ENCODE measurements at regions not wholly inside any gene's neighbourhood (a gene's known extent, or its start where the extent isn't known, plus 50 kb on each side); places are given as distances from the start of the nearest gene placed in this dataset.

- H3K4me3 ChIP-seq (ENCODE audit: low read depth, low read length): no peak overlapping the region
- DNase-seq (ENCODE audit: low read depth): no peak
- no peak for TF ChIP-seq CTCF (IDR thresholded peaks at IDR 0.05; ENCODE audit: insufficient read depth, low read length)
These were observed 80.2 kb upstream of the GADD45A start for GRCh38 chr1:67604778-67605177.

- H3K4me3 ChIP-seq (ENCODE audit: low read depth, low read length): no peak overlapping the region
- no peak for TF ChIP-seq CTCF (IDR thresholded peaks at IDR 0.05; ENCODE audit: insufficient read depth, low read length)
- DNase-seq (ENCODE audit: low read depth): no peak
These were observed 79.7 kb upstream of the GADD45A start for GRCh38 chr1:67605209-67605780.

GRCh38 chr1:67607286-67607685, 77.7 kb upstream of the GADD45A start:
- no peak for TF ChIP-seq CTCF (IDR thresholded peaks at IDR 0.05; ENCODE audit: insufficient read depth, low read length)
- H3K4me3 ChIP-seq (ENCODE audit: low read depth, low read length): no peak overlapping the region
- no peak for DNase-seq (ENCODE audit: low read depth)

GRCh38 chr1:67607699-67608098, 77.3 kb upstream of the GADD45A start:
- TF ChIP-seq CTCF (IDR thresholded peaks at IDR 0.05; ENCODE audit: insufficient read depth, low read length): no peak
- DNase-seq (ENCODE audit: low read depth): no peak

GRCh38 chr1:67608661-67609576, 76.1 kb upstream of the GADD45A start:
- DNase-seq (ENCODE audit: low read depth): no peak
- no peak overlapping the region for H3K4me3 ChIP-seq (ENCODE audit: low read depth, low read length)

More at GRCh38 chr1:67607699-67608098, 77.3 kb upstream of the GADD45A start:
- no peak overlapping the region for H3K4me3 ChIP-seq (ENCODE audit: low read depth, low read length)

More at GRCh38 chr1:67608661-67609576, 76.1 kb upstream of the GADD45A start:
- TF ChIP-seq CTCF (IDR thresholded peaks at IDR 0.05; ENCODE audit: insufficient read depth, low read length): no peak
